Astrocyte (in vitro differentiated cells and primary cell): ENCODE measurements at regions not wholly inside any gene's neighbourhood (a gene's known extent, or its start where the extent isn't known, plus 50 kb on each side); places are given as distances from the start of the nearest gene placed in this dataset.

Source experiments
- CTCF ChIP-seq: IDR thresholded peaks from 2 replicates; pipeline ENCODE4 v1.5.1; 2011; ENCODE audit warnings: low read depth, mild to moderate bottlenecking, inconsistent platforms, low read length, moderate library complexity; ENCODE audit not compliant: insufficient read depth
- EZH2 ChIP-seq: IDR thresholded peaks from 2 replicates; pipeline ENCODE4 v1.6.1; 2012; ENCODE audit warnings: mild to moderate bottlenecking, low read length, inconsistent platforms; ENCODE audit not compliant: insufficient read depth

- TF ChIP-seq CTCF (no peak), EZH2 (no peak)
Measured at GRCh38 chr3:177968891-177969290, 567.3 kb upstream of the KCNMB2 start.
